ENCODE measurements at regions not wholly inside any gene's neighbourhood (a gene's known extent, or its start where the extent isn't known, plus 50 kb on each side); places are given as distances from the start of the nearest gene placed in this dataset.

DNA sequence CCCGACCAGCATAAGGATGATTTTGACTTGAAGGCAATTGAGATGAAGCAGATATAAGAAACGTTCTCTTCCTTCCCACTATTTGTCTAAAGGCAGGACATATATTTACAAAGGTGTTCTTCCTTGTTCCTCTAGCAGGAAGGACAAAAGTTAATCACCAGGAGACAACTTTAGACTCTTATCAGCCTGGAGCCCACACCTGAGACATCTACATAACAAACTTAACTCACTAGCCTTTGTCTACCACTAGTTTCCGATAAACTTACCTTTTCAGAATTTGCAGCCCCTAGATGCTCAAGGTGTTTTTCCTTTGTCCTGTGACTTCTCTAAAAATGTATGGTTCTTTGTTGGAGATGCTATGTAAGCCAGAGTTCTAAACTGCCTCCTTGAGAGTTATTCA, 1047.8 kb upstream of the NXPH2 start:
- H3K9me3 ChIP-seq (ENCODE audit: insufficient read depth, low read length) = no peaks in the 10 kb centered on the region
- no peak for TF ChIP-seq EZH2phosphoT487 (IDR thresholded peaks at IDR 0.05; ENCODE audit: low read depth)
- H3K27ac ChIP-seq (ENCODE audit: low read length) = no peak overlapping the region

GRCh38 chr2:139825726-139826125, 1045.5 kb upstream of the NXPH2 start:
- TF ChIP-seq CTCF (IDR thresholded peaks at IDR 0.05; ENCODE audit: low read depth, low read length) = no peak
- TF ChIP-seq EZH2phosphoT487 (IDR thresholded peaks at IDR 0.05; ENCODE audit: low read depth) = no peak

More for the DNA sequence above, 1047.8 kb upstream of the NXPH2 start:
- Histone ChIP-seq H2AFZ (ENCODE audit: low read depth, low read length) (no peak overlapping the region), H3K36me3 (replicated peaks; ENCODE audit: low read depth, low read length) (no peaks in the 10 kb centered on the region), H3K4me2 (ENCODE audit: low read length) (no peak overlapping the region), H3K27me3 (ENCODE audit: low read depth, low read length) (no peaks in the 10 kb centered on the region), H3K4me3 (ENCODE audit: low read length) (no peak overlapping the region), H4K20me1 (ENCODE audit: insufficient read depth, low read length) (no peaks in the 10 kb centered on the region), H3K79me2 (ENCODE audit: low read length) (no peaks in the 10 kb centered on the region), H3K9ac (ENCODE audit: low read length) (no peak overlapping the region), H3K4me1 (ENCODE audit: low read length) (no peaks in the 10 kb centered on the region)

DNA sequence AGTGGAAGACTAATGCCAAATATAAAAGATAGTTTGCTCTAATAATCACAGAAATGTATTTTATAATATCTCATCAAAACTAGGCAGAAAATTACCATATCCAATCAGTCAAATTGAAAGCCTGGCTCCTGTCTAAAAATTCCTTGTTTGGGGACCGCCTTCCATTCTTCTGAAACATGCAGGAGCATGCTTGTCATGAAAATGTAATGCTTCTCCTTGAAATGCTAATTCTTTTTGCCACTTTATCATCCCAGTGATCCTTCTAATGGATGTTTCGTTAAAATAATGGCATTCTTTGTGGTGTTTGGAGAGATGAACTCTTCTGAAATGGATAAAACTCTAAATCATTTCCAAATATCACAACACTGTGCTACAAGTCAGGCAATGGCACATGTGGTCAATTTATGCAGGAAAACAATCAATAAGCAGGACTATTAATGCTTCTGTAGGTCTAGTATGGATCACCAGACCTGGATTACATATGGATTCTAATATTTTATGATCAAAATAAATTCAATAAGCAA, 1039.1 kb upstream of the NXPH2 start:
- Histone ChIP-seq H3K36me3 (replicated peaks; ENCODE audit: low read depth, low read length) (no peaks in the 10 kb centered on the region), H3K4me1 (ENCODE audit: low read length) (no peaks in the 10 kb centered on the region), H2AFZ (ENCODE audit: low read depth, low read length) (no peak overlapping the region), H3K4me3 (ENCODE audit: low read length) (no peak overlapping the region), H3K79me2 (ENCODE audit: low read length) (no peaks in the 10 kb centered on the region), H4K20me1 (ENCODE audit: insufficient read depth, low read length) (no peaks in the 10 kb centered on the region), H3K27ac (ENCODE audit: low read length) (no peak overlapping the region), H3K4me2 (ENCODE audit: low read length) (no peak overlapping the region), H3K27me3 (ENCODE audit: low read depth, low read length) (no peaks in the 10 kb centered on the region), H3K9ac (ENCODE audit: low read length) (no peak overlapping the region), H3K9me3 (ENCODE audit: insufficient read depth, low read length) (no peaks in the 10 kb centered on the region)
- TF ChIP-seq CTCF (IDR thresholded peaks at IDR 0.05; ENCODE audit: low read depth, low read length) = no peak
- TF ChIP-seq EZH2phosphoT487 (IDR thresholded peaks at IDR 0.05; ENCODE audit: low read depth) = no peak

More at GRCh38 chr2:139825726-139826125, 1045.5 kb upstream of the NXPH2 start:
- H3K36me3 ChIP-seq (replicated peaks; ENCODE audit: low read depth, low read length) = no peaks in the 10 kb centered on the region
- H3K79me2 ChIP-seq (ENCODE audit: low read length) = no peaks in the 10 kb centered on the region
- H3K27me3 ChIP-seq (ENCODE audit: low read depth, low read length) = no peaks in the 10 kb centered on the region
- H3K4me2 ChIP-seq (ENCODE audit: low read length) = no peak overlapping the region
- H3K4me1 ChIP-seq (ENCODE audit: low read length) = no peaks in the 10 kb centered on the region
- H2AFZ ChIP-seq (ENCODE audit: low read depth, low read length) = no peak overlapping the region
- H3K27ac ChIP-seq (ENCODE audit: low read length) = no peak overlapping the region
- H3K9me3 ChIP-seq (ENCODE audit: insufficient read depth, low read length) = no peaks in the 10 kb centered on the region
- H4K20me1 ChIP-seq (ENCODE audit: insufficient read depth, low read length) = no peaks in the 10 kb centered on the region
- H3K9ac ChIP-seq (ENCODE audit: low read length) = no peak overlapping the region
- no peak overlapping the region for H3K4me3 ChIP-seq (ENCODE audit: low read length)

DNA sequence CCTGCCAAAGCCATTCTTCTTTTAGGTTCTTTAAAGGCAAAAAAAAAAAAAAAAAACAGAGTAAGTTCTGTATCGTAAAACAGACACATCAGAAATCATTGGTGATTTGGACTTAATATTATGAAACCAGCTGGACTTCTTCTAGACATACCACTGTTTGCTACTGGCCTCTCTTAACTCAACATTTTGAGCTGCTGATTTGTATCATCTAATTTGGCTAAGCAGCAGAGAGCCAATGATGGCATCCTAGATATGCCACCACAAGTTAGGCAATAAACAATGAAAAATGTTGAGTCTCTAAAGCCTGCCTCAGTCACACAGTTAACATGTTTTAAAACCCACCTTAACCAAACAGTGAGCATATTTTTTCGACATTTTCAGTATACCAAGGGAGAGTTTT, 1034.3 kb upstream of the NXPH2 start:
- Histone ChIP-seq H3K27me3 (ENCODE audit: low read depth, low read length) (no peaks in the 10 kb centered on the region), H3K4me3 (ENCODE audit: low read length) (no peak overlapping the region), H3K4me1 (ENCODE audit: low read length) (no peaks in the 10 kb centered on the region), H3K36me3 (replicated peaks; ENCODE audit: low read depth, low read length) (no peaks in the 10 kb centered on the region), H3K9ac (ENCODE audit: low read length) (no peak overlapping the region), H4K20me1 (ENCODE audit: insufficient read depth, low read length) (no peaks in the 10 kb centered on the region), H3K27ac (ENCODE audit: low read length) (no peak overlapping the region), H3K79me2 (ENCODE audit: low read length) (no peaks in the 10 kb centered on the region), H3K4me2 (ENCODE audit: low read length) (no peak overlapping the region), H2AFZ (ENCODE audit: low read depth, low read length) (no peak overlapping the region), H3K9me3 (ENCODE audit: insufficient read depth, low read length) (no peaks in the 10 kb centered on the region)
- TF ChIP-seq CTCF (IDR thresholded peaks at IDR 0.05; ENCODE audit: low read depth, low read length) = no peak
- TF ChIP-seq EZH2phosphoT487 (IDR thresholded peaks at IDR 0.05; ENCODE audit: low read depth) = no peak

Data from OCI-LY3 (cell line).